SK-N-SH (cell line): ENCODE measurements at regions not wholly inside any gene's neighbourhood (a gene's known extent, or its start where the extent isn't known, plus 50 kb on each side); places are given as distances from the start of the nearest gene placed in this dataset.
A peak's percentile ranks its signal among the peaks of the same experiment; 100 is the strongest.

Source experiments
- CTCF ChIA-PET: fragments of 300-600, 350-600 bp; formaldehyde crosslinking; extraction: SDS; loops from one replicate; lab custom pipeline; 2021; lab: Yijun Ruan, JAX
- POLR2A ChIA-PET: fragments of 350-600 bp; sonication (Branson Sonifier 250); formaldehyde crosslinking; extraction: SDS; loops from one replicate; lab custom pipeline; 2020; ENCODE audit warnings: antibody characterized with exemption, inconsistent platforms; lab: Yijun Ruan, JAX
- DNase-seq: peaks from one replicate; pipeline ENCODE4 v3.0.0; 2012
- H2AFZ ChIP-seq: fragments of 200-600 bp; sonication (generic); 2 replicates; pipeline ENCODE4 v1.8.1; 2016; ENCODE audit warnings: antibody characterized with exemption, mild to moderate bottlenecking, low read depth
- H3F3A ChIP-seq: fragments of 200-600 bp; sonication (generic); replicated peaks from 2 replicates; pipeline ENCODE3; 2016; ENCODE audit warnings: antibody characterized with exemption, mild to moderate bottlenecking; ENCODE audit not compliant: insufficient read depth
- H3K27ac ChIP-seq, 2 experiments: fragments of 200-500 bp in 1 of 2; fragments of 200-600 bp in 1 of 2; sonication (Bioruptor generic) in 1 of 2; sonication (generic), shearing (Covaris generic) in 1 of 2; 2 replicates each; pipeline versions ENCODE4 v1.5.1 to v1.6.1; 2014 to 2016; ENCODE audit warnings: low read depth in 2 of 2, inconsistent platforms in 1 of 2, low read length in 1 of 2, mild to moderate bottlenecking in 1 of 2, mixed read lengths in 1 of 2
- H3K27me3 ChIP-seq: fragments of 200-600 bp; sonication (generic), shearing (Covaris generic); 2 replicates; pipeline ENCODE4 v1.6.1; 2016; ENCODE audit warnings: mixed run types; ENCODE audit not compliant: insufficient read depth
- H3K36me3 ChIP-seq, 2 experiments: fragments of 200-500 bp in 1 of 2; fragments of 200-600 bp in 1 of 2; sonication (Bioruptor generic) in 1 of 2; sonication (generic) in 1 of 2; replicated peaks in 1 of 2; 2 replicates each; pipeline versions ENCODE3 to v1.5.1; 2014 to 2016; ENCODE audit warnings: low read length in 1 of 2, mild to moderate bottlenecking in 1 of 2; ENCODE audit not compliant: insufficient read depth in 2 of 2, control insufficient read depth in 1 of 2
- H3K4me1 ChIP-seq, 2 experiments: fragments of 200-500 bp in 1 of 2; fragments of 200-600 bp in 1 of 2; sonication (Bioruptor generic) in 1 of 2; sonication (generic), shearing (Covaris generic) in 1 of 2; 2 replicates each; pipeline versions ENCODE4 v1.5.1 to v1.6.1; 2014 to 2016; ENCODE audit warnings: low read depth in 1 of 2, low read length in 1 of 2, mixed run types in 1 of 2; ENCODE audit not compliant: insufficient read depth in 2 of 2, control insufficient read depth in 1 of 2
- H3K4me2 ChIP-seq: fragments of 200-600 bp; sonication (generic), shearing (Covaris generic); 2 replicates; pipeline ENCODE4 v1.6.1; 2017; ENCODE audit warnings: mixed run types
- H3K4me3 ChIP-seq, 2 experiments: fragments of 200-500 bp in 1 of 2; fragments of 200-600 bp in 1 of 2; sonication (Bioruptor generic) in 1 of 2; sonication (generic), shearing (Covaris generic) in 1 of 2; 2 replicates each; pipeline versions ENCODE4 v1.5.1 to v1.8.1; 2014 to 2016; ENCODE audit warnings: low read depth in 2 of 2, inconsistent platforms in 1 of 2, low read length in 1 of 2, mild to moderate bottlenecking in 1 of 2, mixed read lengths in 1 of 2, moderate library complexity in 1 of 2
- H3K79me2 ChIP-seq: fragments of 200-600 bp; sonication (generic); 2 replicates; pipeline ENCODE4 v1.8.1; 2017; ENCODE audit warnings: mild to moderate bottlenecking; ENCODE audit not compliant: insufficient read depth
- H3K9ac ChIP-seq: fragments of 200-600 bp; sonication (generic); 2 replicates; pipeline ENCODE4 v1.6.1; 2017; ENCODE audit warnings: mixed run types
- H3K9me2 ChIP-seq: fragments of 200-600 bp; sonication (generic); 2 replicates; pipeline ENCODE4 v1.6.1; 2017; ENCODE audit warnings: mixed run types
- H3K9me3 ChIP-seq: fragments of 200-600 bp; sonication (generic); 2 replicates; pipeline ENCODE4 v1.6.1; 2017; ENCODE audit warnings: mixed run types, mild to moderate bottlenecking, moderate library complexity
- H4K20me1 ChIP-seq: fragments of 200-600 bp; sonication (generic); 2 replicates; pipeline ENCODE4 v1.6.1; 2017; ENCODE audit warnings: mild to moderate bottlenecking, mixed run types; ENCODE audit not compliant: insufficient read depth
- CHD2 ChIP-seq: fragments of 150-350 bp; IDR thresholded peaks from 2 replicates; pipeline ENCODE4 v1.6.1; 2018; ENCODE audit warnings: low read length; ENCODE audit not compliant: partially characterized antibody
- ELF1 ChIP-seq: IDR thresholded peaks from 2 replicates; pipeline ENCODE4 v1.4.0; 2012
- EZH2phosphoT487 ChIP-seq: fragments of 200-600 bp; sonication (generic); IDR thresholded peaks from 2 replicates; pipeline ENCODE4 v1.6.1; 2017; ENCODE audit warnings: low read depth, mixed run types, mild to moderate bottlenecking, antibody characterized with exemption, moderate library complexity, borderline replicate concordance
- FOXJ3 ChIP-seq: sonication (generic); formaldehyde crosslinking; IDR thresholded peaks from 2 replicates; pipeline ENCODE4 v1.5.1; 2020; ENCODE audit warnings: mild to moderate bottlenecking, missing genetic modification reagents
- FOXM1 ChIP-seq: IDR thresholded peaks from 2 replicates; pipeline ENCODE4 v1.4.0; 2012; ENCODE audit warnings: low read depth, mild to moderate bottlenecking
- GATA2 ChIP-seq: sonication (generic); formaldehyde crosslinking; IDR thresholded peaks from 2 replicates; pipeline ENCODE4 v1.5.0; 2020; ENCODE audit warnings: mild to moderate bottlenecking, missing genetic modification reagents
- JUND ChIP-seq: IDR thresholded peaks from 2 replicates; pipeline ENCODE4 v1.4.0; 2012
- MEF2A ChIP-seq: IDR thresholded peaks from 2 replicates; pipeline ENCODE4 v1.4.0; 2012; ENCODE audit warnings: low read depth, borderline replicate concordance
- MXI1 ChIP-seq: IDR thresholded peaks from 2 replicates; pipeline ENCODE4 v1.6.1; 2012; ENCODE audit warnings: mild to moderate bottlenecking, low read depth, low read length, improper control_type of control experiment
- NRF1 ChIP-seq: IDR thresholded peaks from 2 replicates; pipeline ENCODE4 v1.6.1; 2012; ENCODE audit warnings: low read depth, mild to moderate bottlenecking, low read length
- POLR2AphosphoS5 ChIP-seq: IDR thresholded peaks from 2 replicates; pipeline ENCODE4 v1.6.1; 2012; ENCODE audit warnings: low read depth, low read length
- RXRA ChIP-seq: IDR thresholded peaks from 2 replicates; pipeline ENCODE4 v1.4.0; 2012; ENCODE audit warnings: low read depth, mild to moderate bottlenecking, borderline replicate concordance
- SIN3A ChIP-seq: IDR thresholded peaks from 2 replicates; pipeline ENCODE4 v1.6.1; 2012; ENCODE audit warnings: low read depth, mild to moderate bottlenecking, low read length, moderate library complexity, borderline replicate concordance
- SMC3 ChIP-seq: IDR thresholded peaks from 2 replicates; pipeline ENCODE4 v1.6.1; 2012; ENCODE audit warnings: low read depth, low read length, improper control_type of control experiment
- TAF1 ChIP-seq: IDR thresholded peaks from 2 replicates; pipeline ENCODE4 v1.6.1; 2012; ENCODE audit warnings: low read depth, mild to moderate bottlenecking, low read length, moderate library complexity, borderline replicate concordance
- TCF12 ChIP-seq: IDR thresholded peaks from 2 replicates; pipeline ENCODE4 v1.4.0; 2012
- TEAD4 ChIP-seq: IDR thresholded peaks from 2 replicates; pipeline ENCODE4 v1.4.0; 2012; ENCODE audit warnings: mild to moderate bottlenecking, borderline replicate concordance; ENCODE audit not compliant: insufficient read depth
- WGBS: methylation state at CpG from one replicate; pipeline ENCODE4 v1.1.6; 2017; ENCODE audit warnings: low lambda C conversion rate; 5-methylcytosine and 5-hydroxymethylcytosine counted together
- TF ChIP-seq, protein P1 (sequence below): IDR thresholded peaks from 2 replicates; pipeline ENCODE4 v1.4.0; 2012; ENCODE audit warnings: low read depth, borderline replicate concordance
- TF ChIP-seq, protein P2 (sequence below): fragments of 200-600 bp; sonication (generic); IDR thresholded peaks from 2 replicates; pipeline ENCODE4 v1.6.1; 2017; ENCODE audit warnings: antibody characterized with exemption, mild to moderate bottlenecking, moderate library complexity
- TF ChIP-seq, protein P3 (sequence below): IDR thresholded peaks from 2 replicates; pipeline ENCODE4 v1.4.0; 2012; ENCODE audit warnings: low read depth

DNA sequence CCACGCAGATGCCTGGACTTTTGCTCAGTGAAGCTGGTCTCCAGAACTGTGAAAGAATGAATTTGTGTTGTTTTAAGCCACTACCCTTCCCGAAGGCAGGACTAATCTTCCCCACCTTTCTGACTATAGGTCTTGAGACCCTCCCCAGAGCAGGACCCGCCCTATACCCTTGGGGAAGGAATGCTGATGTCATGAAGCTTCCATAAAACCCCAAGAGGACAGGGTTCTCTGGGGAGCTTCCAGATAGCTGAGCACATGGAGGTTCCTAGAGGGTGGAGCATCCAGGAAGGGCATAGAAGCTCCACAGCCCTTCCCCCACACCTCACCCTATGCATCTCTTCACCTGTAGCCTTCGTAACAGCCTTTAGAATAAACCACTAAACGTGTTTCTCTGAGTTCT, 287.8 kb downstream of the SOX9 start:
- Histone ChIP-seq H3K79me2 (peaks cover 13% of the 10 kb centered on the region; the same call in 1 of the 2 replicates), H3K9me2 (no peaks in the 10 kb centered on the region), H3K9ac (peak overlapping the region; percentile 75), H3K4me1 (peaks cover 22 to 52% of the 10 kb centered on the region in 2 experiments), H3K4me2 (peak overlapping the region; percentile 66), H2AFZ (no peak overlapping the region), H3F3A (peaks cover 20% of the 10 kb centered on the region), H4K20me1 (no peaks in the 10 kb centered on the region), H3K4me3 (no peak overlapping the region), H3K27ac (peak overlapping the region in 1 of 2 experiments; percentile 99; a peak in 3 of 4 replicates), H3K9me3 (no peaks in the 10 kb centered on the region), H3K36me3 (no peaks in the 10 kb centered on the region), H3K27me3 (no peaks in the 10 kb centered on the region)
- DNase-seq, result no peak
- TF ChIP-seq POLR2AphosphoS5, result no peak
- WGBS, result 88% methylated on average over 5 of the region's 5 CpGs
- POLR2A ChIA-PET, result no interaction called here
- CTCF ChIA-PET, result interaction anchor here (1.6 kb wide), 1 partner anchor 935 kb away, joined by 3 read pairs; no protein-coding TSS in a partner anchor

DNA sequence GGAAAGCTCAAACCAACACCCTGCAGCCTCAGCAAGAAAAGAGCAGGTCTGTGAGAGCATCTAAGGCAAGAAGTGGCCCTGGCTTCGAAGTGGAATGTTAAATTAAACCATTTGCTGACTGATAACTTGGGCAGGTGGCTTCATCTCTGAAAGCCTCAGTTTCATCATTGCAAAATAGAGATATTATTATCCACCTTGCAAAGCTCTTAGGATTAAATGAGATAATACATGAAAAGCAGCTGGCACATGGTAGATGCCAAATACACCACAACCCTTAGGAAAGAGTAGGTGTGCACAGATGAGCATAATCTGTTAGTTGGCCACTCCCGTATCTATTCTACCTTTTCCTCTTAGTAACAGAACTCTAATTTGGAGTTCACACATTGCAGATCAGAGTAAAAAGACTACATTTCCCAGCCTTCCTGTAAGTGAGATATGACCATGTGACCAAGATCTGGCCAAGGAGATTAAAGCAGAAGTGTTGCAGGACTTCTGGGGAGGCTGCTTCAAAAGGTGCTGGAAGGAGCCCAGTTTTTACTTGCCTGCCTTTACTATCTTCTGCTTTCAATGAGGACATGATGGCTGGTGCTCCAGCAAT, 288.7 kb downstream of the SOX9 start:
- ChIA-PET CTCF (interaction anchor here (1.2 to 1.6 kb wide), 2 partner anchors 20 to 936 kb away, joined by 3 to 4 read pairs; no protein-coding TSS in a partner anchor), POLR2A (no interaction called here)
- peak overlapping the region in 1 of 2 experiments; percentile 99; a peak in 1 of 4 replicates for H3K27ac ChIP-seq
- H3K27me3 ChIP-seq, result no peaks in the 10 kb centered on the region
- no peak overlapping the region for H2AFZ ChIP-seq
- H3K9me2 ChIP-seq, result no peaks in the 10 kb centered on the region
- H3F3A ChIP-seq, result peaks cover 18% of the 10 kb centered on the region
- no peaks in the 10 kb centered on the region for H4K20me1 ChIP-seq
- H3K4me3 ChIP-seq, result no peak overlapping the region
- no peak overlapping the region for H3K4me2 ChIP-seq
- no peak for DNase-seq
- TF ChIP-seq, protein P1, sequence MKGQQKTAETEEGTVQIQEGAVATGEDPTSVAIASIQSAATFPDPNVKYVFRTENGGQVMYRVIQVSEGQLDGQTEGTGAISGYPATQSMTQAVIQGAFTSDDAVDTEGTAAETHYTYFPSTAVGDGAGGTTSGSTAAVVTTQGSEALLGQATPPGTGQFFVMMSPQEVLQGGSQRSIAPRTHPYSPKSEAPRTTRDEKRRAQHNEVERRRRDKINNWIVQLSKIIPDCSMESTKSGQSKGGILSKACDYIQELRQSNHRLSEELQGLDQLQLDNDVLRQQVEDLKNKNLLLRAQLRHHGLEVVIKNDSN, result peak; percentile 83
- TF ChIP-seq EZH2phosphoT487, result no peak
- H3K4me1 ChIP-seq, result peaks cover 22 to 51% of the 10 kb centered on the region in 2 experiments
- peaks cover 17% of the 10 kb centered on the region; the same call in 1 of the 2 replicates for H3K79me2 ChIP-seq
- H3K9me3 ChIP-seq, result no peaks in the 10 kb centered on the region
- 100% methylated on average over 2 of the region's 2 CpGs for WGBS
- no peak overlapping the region for H3K9ac ChIP-seq
- H3K36me3 ChIP-seq, result no peaks in the 10 kb centered on the region

DNA sequence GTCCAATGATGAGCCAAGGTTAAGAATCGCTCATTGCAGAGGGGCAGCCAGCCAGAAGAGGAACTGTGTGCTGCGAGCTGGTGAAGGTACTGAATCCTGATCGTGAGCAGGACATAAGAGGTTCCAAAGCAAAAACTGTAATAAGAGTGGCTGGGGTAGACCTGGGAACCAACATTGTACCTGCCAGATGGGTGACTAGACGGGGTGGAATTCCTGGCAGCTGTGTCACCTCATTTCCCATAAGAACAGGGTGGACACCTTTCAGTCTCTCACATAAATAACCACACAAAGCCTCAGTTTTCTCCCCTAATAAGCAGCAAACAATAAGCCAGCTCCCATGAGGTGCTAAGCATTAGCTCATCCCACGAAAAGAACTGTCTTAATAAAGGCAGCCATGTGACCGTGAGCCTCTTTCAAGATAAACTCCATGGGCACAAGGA, 290.3 kb downstream of the SOX9 start:
- Histone ChIP-seq H3K9ac (no peak overlapping the region), H3K9me2 (no peaks in the 10 kb centered on the region), H3K4me3 (no peak overlapping the region), H3K27me3 (no peaks in the 10 kb centered on the region), H3K4me2 (no peak overlapping the region), H3K36me3 (no peaks in the 10 kb centered on the region), H4K20me1 (no peaks in the 10 kb centered on the region), H3F3A (peaks cover 18% of the 10 kb centered on the region), H3K79me2 (peaks cover 18% of the 10 kb centered on the region; the same call in 1 of the 2 replicates), H3K4me1 (peaks cover 30 to 52% of the 10 kb centered on the region in 2 experiments), H3K9me3 (no peaks in the 10 kb centered on the region), H3K27ac (peak overlapping the region in 1 of 2 experiments; percentile 37; a peak in 2 of 4 replicates), H2AFZ (no peak overlapping the region)
- ChIA-PET POLR2A (no interaction called here), CTCF (interaction anchor here (1.2 to 1.4 kb wide), 2 partner anchors 12 to 31 kb away, joined by 4 read pairs; no protein-coding TSS in a partner anchor)
- WGBS, result 80% methylated on average over 6 of the region's 6 CpGs
- no peak for DNase-seq
- TF ChIP-seq ELF1, result no peak
- no peak for TF ChIP-seq RXRA
- TF ChIP-seq FOXM1, result no peak
- no peak for TF ChIP-seq FOXJ3
- TF ChIP-seq MEF2A, result no peak
- TF ChIP-seq SMC3, result no peak
- no peak for TF ChIP-seq JUND
- TF ChIP-seq TCF12, result no peak
- TF ChIP-seq, protein P2, sequence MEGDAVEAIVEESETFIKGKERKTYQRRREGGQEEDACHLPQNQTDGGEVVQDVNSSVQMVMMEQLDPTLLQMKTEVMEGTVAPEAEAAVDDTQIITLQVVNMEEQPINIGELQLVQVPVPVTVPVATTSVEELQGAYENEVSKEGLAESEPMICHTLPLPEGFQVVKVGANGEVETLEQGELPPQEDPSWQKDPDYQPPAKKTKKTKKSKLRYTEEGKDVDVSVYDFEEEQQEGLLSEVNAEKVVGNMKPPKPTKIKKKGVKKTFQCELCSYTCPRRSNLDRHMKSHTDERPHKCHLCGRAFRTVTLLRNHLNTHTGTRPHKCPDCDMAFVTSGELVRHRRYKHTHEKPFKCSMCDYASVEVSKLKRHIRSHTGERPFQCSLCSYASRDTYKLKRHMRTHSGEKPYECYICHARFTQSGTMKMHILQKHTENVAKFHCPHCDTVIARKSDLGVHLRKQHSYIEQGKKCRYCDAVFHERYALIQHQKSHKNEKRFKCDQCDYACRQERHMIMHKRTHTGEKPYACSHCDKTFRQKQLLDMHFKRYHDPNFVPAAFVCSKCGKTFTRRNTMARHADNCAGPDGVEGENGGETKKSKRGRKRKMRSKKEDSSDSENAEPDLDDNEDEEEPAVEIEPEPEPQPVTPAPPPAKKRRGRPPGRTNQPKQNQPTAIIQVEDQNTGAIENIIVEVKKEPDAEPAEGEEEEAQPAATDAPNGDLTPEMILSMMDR, result no peak
- TF ChIP-seq, protein P3, sequence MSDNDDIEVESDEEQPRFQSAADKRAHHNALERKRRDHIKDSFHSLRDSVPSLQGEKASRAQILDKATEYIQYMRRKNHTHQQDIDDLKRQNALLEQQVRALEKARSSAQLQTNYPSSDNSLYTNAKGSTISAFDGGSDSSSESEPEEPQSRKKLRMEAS, result no peak
- no peak for TF ChIP-seq SIN3A
- TF ChIP-seq CHD2, result no peak
- no peak for TF ChIP-seq NRF1
- no peak for TF ChIP-seq GATA2 (CRISPR knock-in tag)
- no peak for TF ChIP-seq TAF1
- TF ChIP-seq MXI1, result no peak
- no peak for TF ChIP-seq TEAD4
